Panc1 (cell line): ENCODE measurements at regions not wholly inside any gene's neighbourhood (a gene's known extent, or its start where the extent isn't known, plus 50 kb on each side); places are given as distances from the start of the nearest gene placed in this dataset.

Source experiments
- ATAC-seq: fragments of 200-7000 bp; cut with Tn5 transposase; 2 replicates; pipeline ENCODE4 v1.9.1; 2020; ENCODE audit warnings: mild to moderate bottlenecking, moderate library complexity
- BruUV-seq: library from RNA; stranded (reverse); fragments of 400-500 nt; replicated peaks from 2 replicates; lab custom pipeline; 2021; lab: Mats Ljungman, UMichigan
- CTCF ChIA-PET: fragments of 300-600 bp; sonication (Branson Sonifier 250); formaldehyde crosslinking; loops from one replicate; lab custom pipeline; 2022; ENCODE audit warnings: antibody characterized with exemption; lab: Charles Lee
- POLR2A ChIA-PET: fragments of 300-600 bp; sonication (Branson Sonifier 250); formaldehyde crosslinking; loops from one replicate; lab custom pipeline; 2022; ENCODE audit warnings: antibody characterized with exemption; lab: Charles Lee
- DNase-seq: peaks from one replicate; pipeline ENCODE4 v3.0.0-alpha.2; 2010; ENCODE audit warnings: low read depth, low spot score
- H3K27ac ChIP-seq: 2 replicates; pipeline ENCODE4 v1.5.1; 2011; ENCODE audit warnings: mild to moderate bottlenecking, low read length, inconsistent platforms
- H3K27me3 ChIP-seq: fragments of 200-500 bp; sonication (Bioruptor generic); 2 replicates; pipeline ENCODE4 v1.6.0; 2014; ENCODE audit warnings: low read length, inconsistent platforms; ENCODE audit not compliant: control insufficient read depth, insufficient read depth
- H3K36me3 ChIP-seq: fragments of 200-500 bp; sonication (Bioruptor generic); 2 replicates; pipeline ENCODE4 v1.5.1; 2014; ENCODE audit warnings: inconsistent platforms, mild to moderate bottlenecking, low read length, moderate library complexity; ENCODE audit not compliant: control insufficient read depth, insufficient read depth
- H3K4me1 ChIP-seq: 2 replicates; pipeline ENCODE4 v1.5.1; 2011; ENCODE audit warnings: inconsistent platforms, mild to moderate bottlenecking, low read length, moderate library complexity; ENCODE audit not compliant: control insufficient read depth, insufficient read depth
- H3K4me3 ChIP-seq, 2 experiments: 2 replicates each; pipeline ENCODE4 v1.5.1; 2011 to 2012; ENCODE audit warnings: low read depth in 2 of 2, low read length in 2 of 2, mild to moderate bottlenecking in 2 of 2, inconsistent platforms in 1 of 2, moderate library complexity in 1 of 2
- H3K9me3 ChIP-seq: fragments of 200-500 bp; sonication (Bioruptor generic); 2 replicates; pipeline ENCODE4 v1.5.1; 2014; ENCODE audit warnings: low read depth, mild to moderate bottlenecking, inconsistent platforms, low read length, moderate library complexity; ENCODE audit not compliant: control insufficient read depth, insufficient read depth
- POLR2AphosphoS5 ChIP-seq: IDR thresholded peaks from 2 replicates; pipeline ENCODE4 v1.6.1; 2012; ENCODE audit warnings: mild to moderate bottlenecking, low read depth, low read length, moderate library complexity
- SIN3A ChIP-seq: IDR thresholded peaks from 2 replicates; pipeline ENCODE4 v1.6.1; 2012; ENCODE audit warnings: low read depth, mild to moderate bottlenecking, low read length, moderate library complexity, borderline replicate concordance; ENCODE audit not compliant: insufficient read depth
- TCF7L2 ChIP-seq: IDR thresholded peaks from 2 replicates; pipeline ENCODE4 v1.6.1; 2011; ENCODE audit warnings: mild to moderate bottlenecking, low read depth, low read length, inconsistent platforms
- in situ Hi-C: cut with HindIII; loops from 2 replicates; pipeline ENCODE4 v1.10.0; 2016; ENCODE audit warnings: low sequenced_read_pairs, low pct_unique_long_range_greater_than_20kb
- intact Hi-C: fragments of 100-400 bp; cut with micrococcal nuclease; formaldehyde crosslinking; loops from one replicate; pipeline ENCODE4 v1.10.0; 2022; ENCODE audit not compliant: unreplicated experiment
- TF ChIP-seq, protein P1 (sequence below): fragments of 450-650 bp; IDR thresholded peaks from 2 replicates; pipeline ENCODE4 v1.5.1; 2017; ENCODE audit warnings: mild to moderate bottlenecking
- TF ChIP-seq, protein P2 (sequence below), 2 experiments: IDR thresholded peaks; 2 replicates each; pipeline ENCODE4 v1.6.1; 2011 to 2012; ENCODE audit warnings: low read depth in 2 of 2, control low read depth in 1 of 2, low read length in 1 of 2, mild to moderate bottlenecking in 1 of 2, moderate library complexity in 1 of 2; ENCODE audit not compliant: insufficient read depth in 1 of 2

DNA sequence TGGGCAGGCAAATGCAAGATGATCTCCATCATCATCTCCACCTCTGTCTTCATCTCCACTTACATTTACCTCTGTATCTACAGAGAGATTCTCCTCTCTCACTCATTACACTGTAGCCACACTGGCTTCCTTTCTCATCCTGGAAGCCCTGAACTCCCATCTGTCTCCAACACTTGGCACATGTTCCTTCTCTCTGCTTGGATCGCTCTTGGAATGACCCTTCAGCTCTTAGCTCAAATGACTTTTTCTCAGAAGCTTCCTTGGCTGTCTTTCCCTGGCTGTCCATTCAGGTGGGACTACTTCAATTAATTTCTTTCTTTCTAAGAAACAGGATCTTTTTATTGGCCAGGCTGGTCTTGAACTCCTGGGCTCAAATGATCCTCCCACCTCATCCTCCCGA, 120.0 kb upstream of the KLF4 start:
- no TSS peak for BruUV-seq
- Histone ChIP-seq H3K36me3 (no peaks in the 10 kb centered on the region), H3K27me3 (no peaks in the 10 kb centered on the region), H3K9me3 (no peaks in the 10 kb centered on the region), H3K27ac (no peak overlapping the region), H3K4me3 (no peak overlapping the region), H3K4me1 (no peaks in the 10 kb centered on the region)
- in situ Hi-C loops (no loop called here), intact Hi-C loops (no loop called here)
- TF ChIP-seq SIN3A (no peak), POLR2AphosphoS5 (no peak), TCF7L2 (no peak)
- TF ChIP-seq, protein P1, sequence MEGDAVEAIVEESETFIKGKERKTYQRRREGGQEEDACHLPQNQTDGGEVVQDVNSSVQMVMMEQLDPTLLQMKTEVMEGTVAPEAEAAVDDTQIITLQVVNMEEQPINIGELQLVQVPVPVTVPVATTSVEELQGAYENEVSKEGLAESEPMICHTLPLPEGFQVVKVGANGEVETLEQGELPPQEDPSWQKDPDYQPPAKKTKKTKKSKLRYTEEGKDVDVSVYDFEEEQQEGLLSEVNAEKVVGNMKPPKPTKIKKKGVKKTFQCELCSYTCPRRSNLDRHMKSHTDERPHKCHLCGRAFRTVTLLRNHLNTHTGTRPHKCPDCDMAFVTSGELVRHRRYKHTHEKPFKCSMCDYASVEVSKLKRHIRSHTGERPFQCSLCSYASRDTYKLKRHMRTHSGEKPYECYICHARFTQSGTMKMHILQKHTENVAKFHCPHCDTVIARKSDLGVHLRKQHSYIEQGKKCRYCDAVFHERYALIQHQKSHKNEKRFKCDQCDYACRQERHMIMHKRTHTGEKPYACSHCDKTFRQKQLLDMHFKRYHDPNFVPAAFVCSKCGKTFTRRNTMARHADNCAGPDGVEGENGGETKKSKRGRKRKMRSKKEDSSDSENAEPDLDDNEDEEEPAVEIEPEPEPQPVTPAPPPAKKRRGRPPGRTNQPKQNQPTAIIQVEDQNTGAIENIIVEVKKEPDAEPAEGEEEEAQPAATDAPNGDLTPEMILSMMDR: no peak
- TF ChIP-seq, protein P2, sequence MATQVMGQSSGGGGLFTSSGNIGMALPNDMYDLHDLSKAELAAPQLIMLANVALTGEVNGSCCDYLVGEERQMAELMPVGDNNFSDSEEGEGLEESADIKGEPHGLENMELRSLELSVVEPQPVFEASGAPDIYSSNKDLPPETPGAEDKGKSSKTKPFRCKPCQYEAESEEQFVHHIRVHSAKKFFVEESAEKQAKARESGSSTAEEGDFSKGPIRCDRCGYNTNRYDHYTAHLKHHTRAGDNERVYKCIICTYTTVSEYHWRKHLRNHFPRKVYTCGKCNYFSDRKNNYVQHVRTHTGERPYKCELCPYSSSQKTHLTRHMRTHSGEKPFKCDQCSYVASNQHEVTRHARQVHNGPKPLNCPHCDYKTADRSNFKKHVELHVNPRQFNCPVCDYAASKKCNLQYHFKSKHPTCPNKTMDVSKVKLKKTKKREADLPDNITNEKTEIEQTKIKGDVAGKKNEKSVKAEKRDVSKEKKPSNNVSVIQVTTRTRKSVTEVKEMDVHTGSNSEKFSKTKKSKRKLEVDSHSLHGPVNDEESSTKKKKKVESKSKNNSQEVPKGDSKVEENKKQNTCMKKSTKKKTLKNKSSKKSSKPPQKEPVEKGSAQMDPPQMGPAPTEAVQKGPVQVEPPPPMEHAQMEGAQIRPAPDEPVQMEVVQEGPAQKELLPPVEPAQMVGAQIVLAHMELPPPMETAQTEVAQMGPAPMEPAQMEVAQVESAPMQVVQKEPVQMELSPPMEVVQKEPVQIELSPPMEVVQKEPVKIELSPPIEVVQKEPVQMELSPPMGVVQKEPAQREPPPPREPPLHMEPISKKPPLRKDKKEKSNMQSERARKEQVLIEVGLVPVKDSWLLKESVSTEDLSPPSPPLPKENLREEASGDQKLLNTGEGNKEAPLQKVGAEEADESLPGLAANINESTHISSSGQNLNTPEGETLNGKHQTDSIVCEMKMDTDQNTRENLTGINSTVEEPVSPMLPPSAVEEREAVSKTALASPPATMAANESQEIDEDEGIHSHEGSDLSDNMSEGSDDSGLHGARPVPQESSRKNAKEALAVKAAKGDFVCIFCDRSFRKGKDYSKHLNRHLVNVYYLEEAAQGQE (IDR thresholded peaks at IDR 0.05; ENCODE audit: insufficient read depth in 1 of 2, low read depth in 2 of 2, low read length in 1 of 2): no peak
- ChIA-PET POLR2A (no interaction called here), CTCF (no interaction called here)
- ATAC-seq (no peak), DNase-seq (no peak)

DNA sequence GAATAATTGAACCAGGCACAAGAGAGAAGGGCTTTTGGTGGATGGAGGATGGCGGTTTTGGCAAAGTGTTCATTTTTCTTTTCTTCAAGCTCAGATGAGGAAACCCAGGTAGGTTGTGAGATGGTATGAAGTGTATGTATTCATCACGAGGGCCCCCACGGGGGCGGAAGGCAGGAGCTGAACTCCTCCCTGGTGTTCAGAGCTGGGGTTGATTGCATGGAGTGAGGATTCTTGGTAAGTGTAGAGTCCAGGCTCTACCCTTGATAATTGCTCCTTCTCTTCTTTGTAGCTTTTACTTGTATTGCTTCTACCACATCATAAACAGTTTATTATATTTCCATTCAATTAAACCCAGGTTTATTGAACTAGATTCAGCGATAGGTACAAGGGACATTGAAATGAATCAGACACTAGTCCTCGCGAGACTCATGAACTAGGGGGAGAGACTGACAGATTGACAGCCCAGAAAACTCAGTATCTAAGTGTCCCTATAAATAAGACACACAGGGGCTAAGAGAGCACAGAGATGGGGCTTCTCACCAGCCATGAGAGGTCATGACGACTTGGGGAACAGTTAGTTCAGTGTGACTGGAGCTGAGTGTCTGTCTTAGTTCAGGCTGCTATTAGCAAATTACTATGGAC, 116.7 kb upstream of the KLF4 start:
- BruUV-seq: no TSS peak
- DNase-seq (no peak), ATAC-seq (no peak)
- H3K9me3 ChIP-seq: no peaks in the 10 kb centered on the region
- H3K36me3 ChIP-seq: no peaks in the 10 kb centered on the region
- TF ChIP-seq POLR2AphosphoS5: no peak
- no peak for TF ChIP-seq TCF7L2
- TF ChIP-seq, protein P1: no peak
- TF ChIP-seq SIN3A: no peak
- TF ChIP-seq, protein P2 (IDR thresholded peaks at IDR 0.05; ENCODE audit: insufficient read depth in 1 of 2, low read depth in 2 of 2, low read length in 1 of 2): no peak
- intact Hi-C loops (no loop called here), in situ Hi-C loops (no loop called here)
- H3K4me3 ChIP-seq: no peak overlapping the region
- no peaks in the 10 kb centered on the region for H3K27me3 ChIP-seq
- no peak overlapping the region for H3K27ac ChIP-seq
- POLR2A ChIA-PET: no interaction called here
- CTCF ChIA-PET: no interaction called here
- H3K4me1 ChIP-seq: no peaks in the 10 kb centered on the region
